ENCODE measurements at regions not wholly inside any gene's neighbourhood (a gene's known extent, or its start where the extent isn't known, plus 50 kb on each side); places are given as distances from the start of the nearest gene placed in this dataset.

DNA sequence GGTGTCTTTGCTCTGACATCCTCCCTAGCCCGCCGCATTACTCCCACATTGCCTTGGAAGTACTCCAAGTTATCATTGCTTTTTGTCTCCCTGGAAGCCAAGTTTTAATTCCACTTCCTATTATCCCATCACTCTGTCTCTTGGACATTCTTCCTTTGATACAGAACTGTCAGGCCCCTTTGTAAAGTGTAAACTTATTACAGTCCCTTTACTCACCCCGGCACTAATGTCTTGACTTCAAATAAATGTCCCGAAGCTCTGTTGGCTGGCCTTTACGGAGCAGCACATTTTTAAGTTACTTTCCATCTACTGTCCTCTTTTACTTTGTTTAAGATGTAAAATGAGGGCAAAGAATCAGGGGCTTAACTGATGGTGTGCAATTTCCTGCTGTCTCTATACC, 223.5 kb upstream of the IGFBP7 start:
- no peaks in the 10 kb centered on the region for H4K20me1 ChIP-seq (ENCODE audit: insufficient read depth)
- H3K4me1 ChIP-seq (ENCODE audit: control insufficient read depth in 1 of 2, insufficient read depth in 2 of 2, low read depth in 1 of 2, low read length in 1 of 2) = no peaks in the 10 kb centered on the region
- no peaks in the 10 kb centered on the region for H3K9me2 ChIP-seq
- H3K27ac ChIP-seq (ENCODE audit: low read depth in 2 of 2, low read length in 1 of 2) = no peak overlapping the region
- ChIA-PET CTCF (no interaction called here), POLR2A (no interaction called here)
- no peaks in the 10 kb centered on the region; the same call in 1 of the 2 replicates for H3K9me3 ChIP-seq
- H3K79me2 ChIP-seq (ENCODE audit: insufficient read depth) = no peaks in the 10 kb centered on the region
- H3K4me2 ChIP-seq = no peak overlapping the region
- no peak overlapping the region for H3K4me3 ChIP-seq (ENCODE audit: low read depth in 2 of 2, low read length in 1 of 2)
- no peak overlapping the region for H3K9ac ChIP-seq
- no peak for TF ChIP-seq YY1 (IDR thresholded peaks at IDR 0.05; ENCODE audit: low read depth)
- no peak for TF ChIP-seq RAD21 (IDR thresholded peaks at IDR 0.05; ENCODE audit: low read length)
- TF ChIP-seq, protein P1, sequence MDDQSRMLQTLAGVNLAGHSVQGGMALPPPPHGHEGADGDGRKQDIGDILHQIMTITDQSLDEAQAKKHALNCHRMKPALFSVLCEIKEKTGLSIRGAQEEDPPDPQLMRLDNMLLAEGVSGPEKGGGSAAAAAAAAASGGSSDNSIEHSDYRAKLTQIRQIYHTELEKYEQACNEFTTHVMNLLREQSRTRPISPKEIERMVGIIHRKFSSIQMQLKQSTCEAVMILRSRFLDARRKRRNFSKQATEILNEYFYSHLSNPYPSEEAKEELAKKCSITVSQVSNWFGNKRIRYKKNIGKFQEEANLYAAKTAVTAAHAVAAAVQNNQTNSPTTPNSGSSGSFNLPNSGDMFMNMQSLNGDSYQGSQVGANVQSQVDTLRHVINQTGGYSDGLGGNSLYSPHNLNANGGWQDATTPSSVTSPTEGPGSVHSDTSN (IDR thresholded peaks at IDR 0.05) = no peak
- TF ChIP-seq, protein P2, sequence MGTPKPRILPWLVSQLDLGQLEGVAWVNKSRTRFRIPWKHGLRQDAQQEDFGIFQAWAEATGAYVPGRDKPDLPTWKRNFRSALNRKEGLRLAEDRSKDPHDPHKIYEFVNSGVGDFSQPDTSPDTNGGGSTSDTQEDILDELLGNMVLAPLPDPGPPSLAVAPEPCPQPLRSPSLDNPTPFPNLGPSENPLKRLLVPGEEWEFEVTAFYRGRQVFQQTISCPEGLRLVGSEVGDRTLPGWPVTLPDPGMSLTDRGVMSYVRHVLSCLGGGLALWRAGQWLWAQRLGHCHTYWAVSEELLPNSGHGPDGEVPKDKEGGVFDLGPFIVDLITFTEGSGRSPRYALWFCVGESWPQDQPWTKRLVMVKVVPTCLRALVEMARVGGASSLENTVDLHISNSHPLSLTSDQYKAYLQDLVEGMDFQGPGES (IDR thresholded peaks at IDR 0.05; ENCODE audit: low read depth, low read length) = no peak
- no peak for TF ChIP-seq JUND (IDR thresholded peaks at IDR 0.05)
- TF ChIP-seq TEAD4 (IDR thresholded peaks at IDR 0.05; ENCODE audit: borderline replicate concordance, insufficient read depth) = no peak
- no peak for DNase-seq
- H3K36me3 ChIP-seq (replicated peaks in 1 of 2; ENCODE audit: control insufficient read depth in 1 of 2, insufficient read depth in 2 of 2, low read length in 1 of 2) = no peaks in the 10 kb centered on the region
- no peaks in the 10 kb centered on the region for H3K27me3 ChIP-seq (ENCODE audit: insufficient read depth)
- H2AFZ ChIP-seq (ENCODE audit: low read depth) = no peak overlapping the region
- 62% methylated on average over 5 of the region's 5 CpGs for WGBS (ENCODE audit: low lambda C conversion rate)
- H3F3A ChIP-seq (replicated peaks; ENCODE audit: insufficient read depth) = no peaks in the 10 kb centered on the region

DNA sequence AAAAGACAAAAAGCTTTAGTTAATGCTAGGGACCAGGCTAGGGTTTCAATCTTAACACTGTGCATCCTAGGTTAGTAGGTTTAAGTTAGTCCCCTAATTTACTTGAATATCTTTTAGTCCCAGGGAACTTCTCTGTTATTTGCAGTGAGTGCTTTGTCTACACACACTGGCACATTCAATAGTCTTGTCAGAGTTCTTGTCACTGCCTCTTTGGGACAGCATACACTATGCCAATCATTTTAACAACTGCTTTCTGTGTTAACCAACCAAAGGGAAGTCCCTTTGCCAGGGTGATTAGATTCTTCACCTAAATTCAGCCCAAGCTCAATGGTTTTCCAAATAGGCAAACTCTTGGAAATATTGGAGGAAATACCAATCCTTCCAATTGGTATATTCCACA, 221.8 kb upstream of the IGFBP7 start:
- ChIA-PET POLR2A (no interaction called here), CTCF (no interaction called here)
- H3F3A ChIP-seq (replicated peaks; ENCODE audit: insufficient read depth) = no peaks in the 10 kb centered on the region
- H3K27me3 ChIP-seq (ENCODE audit: insufficient read depth) = no peaks in the 10 kb centered on the region
- H3K4me3 ChIP-seq (ENCODE audit: low read depth in 2 of 2, low read length in 1 of 2) = no peak overlapping the region
- no peaks in the 10 kb centered on the region for H3K36me3 ChIP-seq (replicated peaks in 1 of 2; ENCODE audit: control insufficient read depth in 1 of 2, insufficient read depth in 2 of 2, low read length in 1 of 2)
- no peaks in the 10 kb centered on the region for H4K20me1 ChIP-seq (ENCODE audit: insufficient read depth)
- H3K9me3 ChIP-seq = no peaks in the 10 kb centered on the region
- no peak overlapping the region for H3K27ac ChIP-seq (ENCODE audit: low read depth in 2 of 2, low read length in 1 of 2)
- no peak overlapping the region for H3K9ac ChIP-seq
- H2AFZ ChIP-seq (ENCODE audit: low read depth) = no peak overlapping the region
- H3K79me2 ChIP-seq (ENCODE audit: insufficient read depth) = no peaks in the 10 kb centered on the region
- H3K4me2 ChIP-seq = no peak overlapping the region
- H3K4me1 ChIP-seq (ENCODE audit: control insufficient read depth in 1 of 2, insufficient read depth in 2 of 2, low read depth in 1 of 2, low read length in 1 of 2) = no peaks in the 10 kb centered on the region
- TF ChIP-seq EZH2phosphoT487 (IDR thresholded peaks at IDR 0.05; ENCODE audit: borderline replicate concordance, low read depth) (no peak), GABPA (IDR thresholded peaks at IDR 0.05; ENCODE audit: low read depth) (no peak), FOXM1 (IDR thresholded peaks at IDR 0.05; ENCODE audit: low read depth) (no peak), RAD21 (IDR thresholded peaks at IDR 0.05; ENCODE audit: low read length) (no peak), SIN3A (IDR thresholded peaks at IDR 0.05; ENCODE audit: borderline replicate concordance, low read depth, low read length) (no peak), FOXJ3 (CRISPR knock-in tag; IDR thresholded peaks at IDR 0.05) (no peak)
- DNase-seq = no peak
- H3K9me2 ChIP-seq = no peaks in the 10 kb centered on the region

DNA sequence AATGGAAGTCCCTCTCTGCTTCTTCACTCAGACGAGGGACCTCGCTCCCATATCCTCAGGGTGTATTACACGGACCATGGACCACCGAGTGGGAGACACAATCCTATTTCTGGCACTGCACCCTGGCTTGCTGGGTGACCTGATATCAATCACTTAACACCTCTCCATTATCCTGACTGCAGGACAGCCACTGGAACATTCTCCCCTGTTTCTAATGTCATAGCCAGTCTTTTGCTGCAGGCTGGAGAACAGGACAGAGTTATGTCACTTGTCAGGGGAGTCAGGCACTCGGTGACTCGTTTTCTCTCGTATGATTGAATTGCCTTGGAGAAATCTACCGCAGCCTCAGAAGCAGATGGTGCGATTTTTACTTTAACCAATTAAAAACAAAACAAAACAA, 219.1 kb upstream of the IGFBP7 start:
- Histone ChIP-seq H2AFZ (ENCODE audit: low read depth) (no peak overlapping the region), H3K9ac (no peak overlapping the region), H3K4me3 (ENCODE audit: low read depth in 2 of 2, low read length in 1 of 2) (no peak overlapping the region), H3K4me2 (no peak overlapping the region), H3K4me1 (ENCODE audit: control insufficient read depth in 1 of 2, insufficient read depth in 2 of 2, low read depth in 1 of 2, low read length in 1 of 2) (no peaks in the 10 kb centered on the region), H3K79me2 (ENCODE audit: insufficient read depth) (no peaks in the 10 kb centered on the region), H3K9me2 (no peaks in the 10 kb centered on the region), H3K9me3 (no peaks in the 10 kb centered on the region), H3K27ac (ENCODE audit: low read depth in 2 of 2, low read length in 1 of 2) (no peak overlapping the region), H4K20me1 (ENCODE audit: insufficient read depth) (no peaks in the 10 kb centered on the region), H3K36me3 (replicated peaks in 1 of 2; ENCODE audit: control insufficient read depth in 1 of 2, insufficient read depth in 2 of 2, low read length in 1 of 2) (no peaks in the 10 kb centered on the region), H3K27me3 (ENCODE audit: insufficient read depth) (no peaks in the 10 kb centered on the region), H3F3A (replicated peaks; ENCODE audit: insufficient read depth) (no peaks in the 10 kb centered on the region)
- CTCF ChIA-PET = no interaction called here
- DNase-seq = no peak
- POLR2A ChIA-PET = no interaction called here
- TF ChIP-seq TEAD4 (IDR thresholded peaks at IDR 0.05; ENCODE audit: borderline replicate concordance, insufficient read depth) (no peak), TAF1 (IDR thresholded peaks at IDR 0.05; ENCODE audit: borderline replicate concordance, low read depth, low read length) (no peak), JUND (IDR thresholded peaks at IDR 0.05) (no peak), MXI1 (IDR thresholded peaks at IDR 0.05; ENCODE audit: low read depth, low read length) (no peak), ELF1 (IDR thresholded peaks at IDR 0.05) (no peak), TCF12 (IDR thresholded peaks at IDR 0.05) (no peak)
- TF ChIP-seq, protein P3, sequence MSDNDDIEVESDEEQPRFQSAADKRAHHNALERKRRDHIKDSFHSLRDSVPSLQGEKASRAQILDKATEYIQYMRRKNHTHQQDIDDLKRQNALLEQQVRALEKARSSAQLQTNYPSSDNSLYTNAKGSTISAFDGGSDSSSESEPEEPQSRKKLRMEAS (IDR thresholded peaks at IDR 0.05; ENCODE audit: low read depth) = no peak
- 42% methylated on average over 9 of the region's 9 CpGs for WGBS (ENCODE audit: low lambda C conversion rate)

Measured in SK-N-SH (cell line).